Activated CD8-positive, alpha-beta memory T cell treated with anti-CD3 and anti-CD28 coated beads, Interleukin-2, amount 50 U/mL, for 4 hours (primary cell): ENCODE measurements at regions not wholly inside any gene's neighbourhood (a gene's known extent, or its start where the extent isn't known, plus 50 kb on each side); places are given as distances from the start of the nearest gene placed in this dataset.
"Not testable (repeated sequence)": the region's sequence is repeated elsewhere in the genome, so short reads cannot be mapped to it uniquely, and the experiment has no call there.

Experiments used
- DNase-seq: peaks from one replicate; pipeline ENCODE4 v3.0.0-alpha.2; 2020

GRCh38 chr6:15758631-15759215, 95.9 kb upstream of the DTNBP1 start:
- no peak for DNase-seq

- no peak for DNase-seq
Measured at GRCh38 chr6:15755526-15755925, 92.7 kb upstream of the DTNBP1 start.

GRCh38 chr6:15754706-15755079, 91.9 kb upstream of the DTNBP1 start:
- no peak for DNase-seq

GRCh38 chr6:15754035-15754705, 91.3 kb upstream of the DTNBP1 start:
- no peak for DNase-seq

- no peak for DNase-seq
Measured at GRCh38 chr6:15752820-15753219, 90.0 kb upstream of the DTNBP1 start.

- DNase-seq: no peak
Measured at GRCh38 chr6:15751721-15752350, 89.0 kb upstream of the DTNBP1 start.

- DNase-seq: no peak
Measured at GRCh38 chr6:15748341-15748740, 85.5 kb upstream of the DTNBP1 start.

- DNase-seq: no peak
Measured at GRCh38 chr6:15747354-15747883, 84.6 kb upstream of the DTNBP1 start.

GRCh38 chr6:15745781-15746180, 83.0 kb upstream of the DTNBP1 start:
- DNase-seq: no peak

GRCh38 chr6:15744818-15745402, 82.1 kb upstream of the DTNBP1 start:
- DNase-seq: no peak

- DNase-seq: not testable (repeated sequence)
Measured at GRCh38 chr6:15742013-15742412, 79.2 kb upstream of the DTNBP1 start.

- no peak for DNase-seq
Measured at GRCh38 chr6:15741405-15741804, 78.6 kb upstream of the DTNBP1 start.

- no peak for DNase-seq
Measured at GRCh38 chr6:15739867-15740266, 77.0 kb upstream of the DTNBP1 start.

- no peak for DNase-seq
Measured at GRCh38 chr6:15739353-15739752, 76.5 kb upstream of the DTNBP1 start.

- DNase-seq: not testable (repeated sequence)
Measured at GRCh38 chr6:15738195-15738594, 75.4 kb upstream of the DTNBP1 start.

- DNase-seq: no peak
Measured at GRCh38 chr6:15736297-15736696, 73.5 kb upstream of the DTNBP1 start.

- no peak for DNase-seq
Measured at GRCh38 chr6:15735567-15736265, 72.9 kb upstream of the DTNBP1 start.

- DNase-seq: no peak
Measured at GRCh38 chr6:15734118-15734897, 71.5 kb upstream of the DTNBP1 start.

GRCh38 chr6:15730922-15731321, 68.1 kb upstream of the DTNBP1 start:
- no peak for DNase-seq

GRCh38 chr6:15730442-15730841, 67.6 kb upstream of the DTNBP1 start:
- no peak for DNase-seq

GRCh38 chr6:15722731-15723130, 59.9 kb upstream of the DTNBP1 start:
- DNase-seq: no peak

GRCh38 chr6:15716889-15717288, 54.1 kb upstream of the DTNBP1 start:
- DNase-seq: no peak
